Liver (tissue), 2 donors: ENCODE measurements at regions not wholly inside any gene's neighbourhood (a gene's known extent, or its start where the extent isn't known, plus 50 kb on each side); places are given as distances from the start of the nearest gene placed in this dataset.

ENCODE experiments used
- JUND ChIP-seq, 2 donors: IDR thresholded peaks; 2 replicates each; pipeline ENCODE4 v1.6.1; 2016; ENCODE audit warnings: antibody characterized with exemption in 2 of 2
- TAF1 ChIP-seq: conservative IDR thresholded peaks from 2 replicates; pipeline ENCODE4 v1.6.1; 2016; ENCODE audit warnings: antibody characterized with exemption, mild to moderate bottlenecking
- YY1 ChIP-seq: IDR thresholded peaks from 2 replicates; pipeline ENCODE4 v1.6.1; 2016; ENCODE audit warnings: antibody characterized with exemption, mild to moderate bottlenecking
- TF ChIP-seq, protein P1 (sequence below): IDR thresholded peaks from 2 replicates; pipeline ENCODE4 v1.6.1; 2016; ENCODE audit warnings: antibody characterized with exemption, mild to moderate bottlenecking
- donor health status: healthy.

DNA sequence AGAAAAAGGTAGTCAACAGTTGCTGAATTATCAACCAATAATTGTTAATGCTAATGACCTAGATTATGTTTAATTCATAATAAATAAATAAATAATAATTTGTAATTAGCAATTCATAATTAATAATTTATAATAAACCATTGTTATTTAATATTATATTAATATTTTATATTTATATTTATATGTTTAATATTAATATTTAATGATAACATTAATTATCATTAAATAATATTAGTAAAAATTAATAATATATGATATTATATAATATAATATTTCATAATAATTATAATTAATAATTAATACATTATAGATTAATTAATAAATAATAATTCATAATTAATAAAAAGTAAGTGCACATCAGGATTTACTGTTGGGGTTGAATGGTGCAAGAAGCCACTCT lies 389.4 kb upstream of the RGPD4 start:
- TF ChIP-seq TAF1 (no peak), JUND (IDR thresholded peaks at IDR 0.05) (no peak), YY1 (no peak)
- TF ChIP-seq, protein P1, sequence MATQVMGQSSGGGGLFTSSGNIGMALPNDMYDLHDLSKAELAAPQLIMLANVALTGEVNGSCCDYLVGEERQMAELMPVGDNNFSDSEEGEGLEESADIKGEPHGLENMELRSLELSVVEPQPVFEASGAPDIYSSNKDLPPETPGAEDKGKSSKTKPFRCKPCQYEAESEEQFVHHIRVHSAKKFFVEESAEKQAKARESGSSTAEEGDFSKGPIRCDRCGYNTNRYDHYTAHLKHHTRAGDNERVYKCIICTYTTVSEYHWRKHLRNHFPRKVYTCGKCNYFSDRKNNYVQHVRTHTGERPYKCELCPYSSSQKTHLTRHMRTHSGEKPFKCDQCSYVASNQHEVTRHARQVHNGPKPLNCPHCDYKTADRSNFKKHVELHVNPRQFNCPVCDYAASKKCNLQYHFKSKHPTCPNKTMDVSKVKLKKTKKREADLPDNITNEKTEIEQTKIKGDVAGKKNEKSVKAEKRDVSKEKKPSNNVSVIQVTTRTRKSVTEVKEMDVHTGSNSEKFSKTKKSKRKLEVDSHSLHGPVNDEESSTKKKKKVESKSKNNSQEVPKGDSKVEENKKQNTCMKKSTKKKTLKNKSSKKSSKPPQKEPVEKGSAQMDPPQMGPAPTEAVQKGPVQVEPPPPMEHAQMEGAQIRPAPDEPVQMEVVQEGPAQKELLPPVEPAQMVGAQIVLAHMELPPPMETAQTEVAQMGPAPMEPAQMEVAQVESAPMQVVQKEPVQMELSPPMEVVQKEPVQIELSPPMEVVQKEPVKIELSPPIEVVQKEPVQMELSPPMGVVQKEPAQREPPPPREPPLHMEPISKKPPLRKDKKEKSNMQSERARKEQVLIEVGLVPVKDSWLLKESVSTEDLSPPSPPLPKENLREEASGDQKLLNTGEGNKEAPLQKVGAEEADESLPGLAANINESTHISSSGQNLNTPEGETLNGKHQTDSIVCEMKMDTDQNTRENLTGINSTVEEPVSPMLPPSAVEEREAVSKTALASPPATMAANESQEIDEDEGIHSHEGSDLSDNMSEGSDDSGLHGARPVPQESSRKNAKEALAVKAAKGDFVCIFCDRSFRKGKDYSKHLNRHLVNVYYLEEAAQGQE: no peak
